HG03175 (cell line): ENCODE measurements at regions not wholly inside any gene's neighbourhood (a gene's known extent, or its start where the extent isn't known, plus 50 kb on each side); places are given as distances from the start of the nearest gene placed in this dataset.

Experiments
- ATAC-seq: cut with Tn5 transposase; IDR thresholded peaks from one replicate; pipeline ENCODE4 v1.9.1; 2021; ENCODE audit warnings: mild to moderate bottlenecking, moderate library complexity; ENCODE audit not compliant: unreplicated experiment

DNA sequence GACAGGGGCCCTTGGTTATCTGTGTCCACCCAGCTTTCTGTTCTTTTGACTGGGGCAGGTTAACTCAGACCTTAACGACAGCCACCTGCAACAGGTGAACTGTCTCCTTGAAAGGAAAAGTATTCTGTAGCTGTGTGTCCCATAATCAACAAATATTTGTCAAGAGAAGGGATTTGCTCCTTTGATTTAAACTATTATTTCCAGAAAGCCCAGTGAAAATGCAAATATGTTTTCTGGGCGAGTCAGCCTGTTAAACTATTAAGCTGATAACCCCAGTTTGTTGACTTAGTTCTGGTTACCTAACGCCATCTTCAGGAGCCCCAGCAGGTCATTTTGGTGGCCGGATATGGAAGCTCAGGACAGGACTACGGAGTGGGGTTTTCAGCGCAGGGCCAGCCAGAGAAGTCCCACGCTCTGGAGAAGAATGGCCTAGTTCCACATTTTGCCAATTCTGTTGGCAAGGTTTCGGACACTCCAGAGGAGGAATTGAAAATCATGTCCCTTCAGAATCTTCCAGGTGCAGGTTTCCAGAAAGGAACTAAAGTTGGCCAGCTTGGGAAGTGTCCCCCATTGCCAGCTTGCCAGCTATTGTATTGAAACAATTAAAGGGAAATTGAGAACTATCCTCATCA, 54.5 kb downstream of the ADRA2A start:
- ATAC-seq = no peak

DNA sequence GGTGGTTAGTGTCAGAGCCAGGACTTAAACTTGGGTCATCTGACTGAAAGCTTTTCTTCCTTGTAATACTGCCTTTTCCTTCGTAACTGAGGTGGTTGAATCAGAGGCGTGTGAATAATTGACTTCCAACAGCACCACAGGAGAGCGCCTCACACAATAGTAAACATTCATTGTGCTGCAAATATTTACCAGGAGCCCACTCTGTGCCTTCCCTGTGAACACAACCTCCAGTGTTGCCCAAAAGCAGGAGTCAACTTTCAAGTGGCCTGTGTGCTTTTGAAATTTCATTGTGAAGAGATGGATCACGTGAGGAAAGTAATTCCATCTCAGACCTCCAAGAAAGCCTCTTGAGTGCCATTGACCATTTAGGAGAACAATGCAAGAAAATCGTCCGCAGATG, 60.2 kb downstream of the ADRA2A start:
- no peak for ATAC-seq

DNA sequence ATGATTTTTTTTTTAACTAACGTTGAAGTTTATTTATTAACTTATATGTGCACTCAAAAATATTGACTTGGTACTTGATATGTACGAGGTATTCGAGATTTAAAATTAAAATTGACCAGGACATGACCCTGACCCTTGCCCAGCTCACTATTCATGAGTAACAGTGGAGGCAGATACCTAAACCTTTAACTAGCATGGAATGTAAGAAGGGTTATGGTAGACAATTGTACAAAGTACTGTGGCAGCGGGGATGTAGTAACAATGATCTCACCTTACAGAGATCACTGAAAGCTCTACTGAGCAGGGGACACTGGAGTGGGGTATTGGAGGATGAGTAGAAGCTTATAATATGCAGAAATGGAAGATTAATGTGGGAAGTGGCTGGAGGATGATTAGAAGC, 60.8 kb downstream of the ADRA2A start:
- ATAC-seq = no peak

DNA sequence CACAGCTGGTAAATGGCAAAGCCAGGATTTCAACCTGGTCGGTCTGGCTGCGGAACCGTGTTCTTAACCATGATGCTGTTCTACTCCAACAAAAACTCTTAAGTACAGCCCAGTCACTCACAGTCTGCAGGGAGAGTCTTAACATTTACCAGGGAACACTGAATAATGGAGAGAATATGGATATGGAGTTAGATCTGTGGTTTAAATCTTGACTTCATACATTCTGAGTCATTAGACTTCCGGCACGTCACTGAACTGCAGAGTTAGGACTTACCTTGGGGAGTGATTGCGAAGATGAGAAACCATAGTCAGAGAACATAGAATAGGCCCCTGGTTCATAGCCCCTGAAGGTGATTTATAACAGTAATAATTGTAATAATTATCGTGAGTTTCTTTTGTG, 61.7 kb downstream of the ADRA2A start:
- no peak for ATAC-seq

DNA sequence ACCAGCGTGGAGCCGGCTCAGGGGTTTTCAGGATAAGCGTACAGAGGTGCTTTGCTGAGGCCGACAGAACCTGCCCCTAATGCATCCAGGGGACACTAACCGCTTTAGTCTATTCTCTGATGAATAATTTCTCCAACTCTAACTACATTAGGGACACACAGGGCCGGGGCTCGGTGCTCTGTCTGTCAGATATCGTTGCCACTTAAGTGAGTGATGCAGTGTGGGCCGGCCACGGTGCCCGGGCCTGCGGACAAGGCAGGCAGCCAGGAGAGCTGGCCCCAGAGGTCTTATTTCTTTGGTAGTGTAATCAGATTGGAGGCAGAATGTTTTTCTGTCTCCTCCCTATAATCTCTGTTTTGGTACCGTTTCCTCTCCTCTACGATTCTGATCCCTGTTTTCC, 62.7 kb downstream of the ADRA2A start:
- ATAC-seq = no peak

DNA sequence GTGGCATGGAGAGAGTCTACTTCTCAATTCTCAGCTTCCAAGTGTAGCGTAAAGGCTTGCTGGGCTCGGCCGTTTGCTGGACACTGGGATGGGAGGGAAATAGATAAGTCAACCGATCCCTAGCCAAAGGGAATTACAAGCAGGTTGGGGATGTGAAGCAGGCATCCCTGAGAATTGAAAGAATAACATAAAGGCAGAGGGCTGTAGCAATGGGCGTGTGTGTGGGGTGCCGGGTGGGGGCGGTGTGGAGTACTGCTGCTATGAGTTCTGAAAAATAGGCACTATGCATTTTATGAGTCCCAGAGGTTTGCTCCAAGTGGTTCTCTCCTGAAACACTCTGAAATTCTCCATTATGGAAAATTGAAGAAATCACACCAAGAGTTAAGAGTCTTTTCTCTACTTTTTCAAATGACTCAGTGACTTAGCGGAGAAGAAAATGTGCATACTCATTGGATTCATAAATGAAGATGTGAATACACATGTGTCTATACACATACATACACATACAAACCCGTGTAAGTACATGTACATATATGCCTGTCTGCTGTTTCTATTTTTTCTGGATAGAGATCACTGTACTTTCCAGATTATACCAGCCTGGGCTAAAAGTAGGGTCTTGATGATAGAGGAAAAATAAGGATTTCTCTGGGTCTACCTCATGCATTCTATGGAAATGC, 65.4 kb downstream of the ADRA2A start:
- no peak for ATAC-seq

DNA sequence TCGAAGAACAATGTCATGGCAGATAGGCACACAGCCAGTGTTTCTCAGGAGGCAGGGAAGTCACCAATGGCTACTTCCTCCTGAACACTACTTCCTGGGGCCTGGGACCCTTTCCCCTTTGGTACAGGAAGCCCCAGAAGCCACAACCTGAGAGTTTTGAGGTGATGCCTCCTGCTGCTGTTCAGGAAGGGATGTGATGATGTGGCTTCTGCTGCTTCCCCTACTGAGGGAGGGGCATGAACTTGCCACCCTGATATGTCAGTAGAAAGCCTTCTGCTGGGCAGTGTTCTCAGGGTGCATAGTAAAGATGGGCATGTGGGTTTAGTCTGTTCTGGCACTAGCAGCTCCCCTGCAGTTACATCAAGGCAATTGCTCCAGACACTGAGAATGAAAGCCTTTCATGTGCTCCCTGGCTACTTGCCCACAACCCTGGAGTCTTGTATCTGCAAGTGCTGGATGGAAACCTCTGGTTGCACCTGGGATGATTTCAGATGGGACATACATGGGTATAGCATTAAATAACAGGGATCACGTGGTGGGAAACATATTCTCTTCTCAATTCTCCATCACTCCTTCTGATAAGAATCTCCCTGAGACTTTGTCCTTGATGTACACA, 69.3 kb downstream of the ADRA2A start:
- no peak for ATAC-seq

DNA sequence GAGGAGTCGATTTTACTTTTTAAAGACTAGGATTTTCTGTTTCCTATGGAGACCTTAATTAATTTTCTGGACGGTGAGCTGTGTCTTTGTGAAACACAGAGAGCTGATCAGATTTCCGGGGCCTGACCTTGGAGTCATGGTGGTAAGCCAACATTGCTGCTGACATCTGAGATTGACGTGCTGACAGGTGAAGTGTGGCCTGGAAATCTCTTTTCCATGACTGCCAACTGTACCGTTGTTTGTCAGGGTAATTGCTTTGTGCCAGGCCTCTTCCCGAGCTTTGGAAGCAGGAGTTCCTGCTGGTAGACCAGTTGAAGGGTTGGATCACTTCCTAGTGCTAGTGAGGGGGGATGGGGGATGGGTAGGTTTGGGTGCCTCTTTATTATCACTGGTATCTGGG, 71.2 kb downstream of the ADRA2A start:
- no peak for ATAC-seq

DNA sequence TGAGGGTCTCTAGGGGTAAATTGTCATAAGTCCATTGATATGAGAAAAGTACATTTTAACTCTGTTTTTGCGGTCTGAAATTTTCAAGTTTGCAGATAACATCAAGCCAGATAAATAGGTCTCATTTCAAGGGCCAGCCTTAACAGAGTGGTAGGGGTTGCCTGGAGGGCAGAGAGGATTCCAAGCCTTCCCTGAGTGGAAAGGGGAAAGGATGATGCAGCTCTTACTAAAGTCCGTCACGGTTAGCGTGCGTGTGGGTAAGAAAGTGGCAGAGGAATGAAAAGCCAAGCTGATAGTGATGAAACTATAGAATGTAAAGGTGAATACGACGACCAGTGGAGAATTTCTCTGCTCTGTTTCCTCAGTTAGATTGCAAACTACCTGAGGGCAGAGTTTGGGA, 71.6 kb downstream of the ADRA2A start:
- ATAC-seq = no peak

DNA sequence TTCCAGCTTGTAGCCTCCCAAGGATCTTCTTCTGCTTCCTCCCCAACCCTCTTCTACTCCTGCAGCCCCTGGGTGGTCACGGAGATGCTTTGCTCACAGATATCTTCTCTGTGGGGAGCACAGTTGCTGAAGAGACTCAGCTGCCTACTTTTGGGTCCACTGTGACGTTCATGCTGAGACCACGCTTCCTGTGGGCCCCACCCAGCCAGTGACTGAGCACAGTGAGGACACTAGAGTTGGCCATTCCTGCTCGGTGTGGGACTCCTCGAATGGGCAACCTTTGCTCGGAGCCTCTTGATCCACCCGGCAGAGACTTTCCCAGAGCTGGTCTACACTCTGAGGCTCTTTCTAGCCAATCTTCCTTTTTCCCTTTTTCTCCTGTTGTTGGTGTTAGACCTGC, 73.9 kb downstream of the ADRA2A start:
- no peak for ATAC-seq

DNA sequence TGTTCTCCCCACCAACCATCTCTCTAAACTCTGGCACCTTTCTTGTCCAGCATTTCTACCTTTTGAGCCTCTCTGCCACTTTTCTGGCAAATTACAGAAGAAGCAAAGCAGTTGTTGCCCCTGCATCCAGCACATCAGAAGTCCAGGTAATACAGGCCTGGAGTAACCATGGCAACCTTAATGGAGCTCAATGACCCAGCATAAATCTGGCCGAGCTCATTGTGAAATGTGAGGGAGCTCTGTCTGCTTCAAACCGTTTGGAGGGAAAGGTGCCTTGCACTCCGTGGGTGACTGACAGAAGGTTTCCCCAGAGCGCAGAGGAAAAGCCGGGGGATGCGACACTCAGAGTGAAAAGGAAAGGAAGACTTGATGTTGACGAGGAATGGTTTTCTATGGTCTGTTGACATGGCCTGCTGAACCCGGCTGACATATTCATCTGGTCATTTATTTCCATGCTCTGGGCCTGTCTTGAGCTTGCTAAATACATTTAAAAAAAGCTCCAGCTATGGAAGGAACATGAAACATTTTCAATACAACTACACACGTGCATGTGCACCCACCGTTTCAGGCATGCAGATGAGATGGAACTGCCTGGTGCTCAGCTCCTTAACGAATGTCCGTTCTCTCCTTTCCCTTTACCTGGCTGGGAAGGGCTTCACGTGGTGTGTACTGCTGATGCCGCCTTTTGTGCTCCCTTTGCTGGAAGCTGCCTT, 74.9 kb downstream of the ADRA2A start:
- ATAC-seq = no peak

DNA sequence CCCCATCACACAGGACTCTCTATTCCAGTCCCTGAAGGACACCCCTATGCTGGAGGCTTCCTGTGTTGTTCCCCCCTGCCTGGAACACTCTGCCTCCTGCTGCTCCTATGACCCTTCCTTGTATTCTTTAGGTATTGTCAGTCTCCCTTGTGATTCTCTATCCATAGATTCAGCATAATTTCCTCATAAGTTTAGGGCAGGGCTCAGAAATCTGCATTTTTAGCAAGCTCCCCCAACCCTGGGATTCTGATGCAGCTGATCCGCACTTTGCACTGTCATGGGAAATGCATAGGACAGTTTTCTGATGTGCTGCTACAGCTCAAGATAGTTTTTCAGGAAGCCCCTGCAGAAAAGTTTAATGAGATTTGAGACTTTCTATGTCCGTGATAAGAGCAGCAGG, 79.9 kb downstream of the ADRA2A start:
- no peak for ATAC-seq

DNA sequence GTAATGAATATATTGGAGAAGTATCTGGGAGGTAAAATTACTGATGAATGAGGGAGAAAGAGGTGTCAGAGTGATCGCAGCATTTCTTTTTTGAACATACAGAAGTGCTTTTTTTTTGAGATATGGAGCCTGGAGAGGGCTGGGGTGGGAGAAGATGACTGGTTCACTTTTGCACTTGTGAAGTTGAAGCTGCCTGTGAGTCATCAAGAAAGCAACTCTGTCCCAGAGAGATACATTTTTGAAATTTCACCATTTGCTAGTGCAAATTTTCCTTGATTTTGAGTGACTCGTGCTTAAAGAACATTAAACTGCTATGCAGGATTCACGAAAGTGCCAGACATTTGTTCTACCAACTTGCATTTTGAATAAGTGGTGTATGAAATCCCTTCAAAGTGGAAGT, 81.8 kb downstream of the ADRA2A start:
- no peak for ATAC-seq

DNA sequence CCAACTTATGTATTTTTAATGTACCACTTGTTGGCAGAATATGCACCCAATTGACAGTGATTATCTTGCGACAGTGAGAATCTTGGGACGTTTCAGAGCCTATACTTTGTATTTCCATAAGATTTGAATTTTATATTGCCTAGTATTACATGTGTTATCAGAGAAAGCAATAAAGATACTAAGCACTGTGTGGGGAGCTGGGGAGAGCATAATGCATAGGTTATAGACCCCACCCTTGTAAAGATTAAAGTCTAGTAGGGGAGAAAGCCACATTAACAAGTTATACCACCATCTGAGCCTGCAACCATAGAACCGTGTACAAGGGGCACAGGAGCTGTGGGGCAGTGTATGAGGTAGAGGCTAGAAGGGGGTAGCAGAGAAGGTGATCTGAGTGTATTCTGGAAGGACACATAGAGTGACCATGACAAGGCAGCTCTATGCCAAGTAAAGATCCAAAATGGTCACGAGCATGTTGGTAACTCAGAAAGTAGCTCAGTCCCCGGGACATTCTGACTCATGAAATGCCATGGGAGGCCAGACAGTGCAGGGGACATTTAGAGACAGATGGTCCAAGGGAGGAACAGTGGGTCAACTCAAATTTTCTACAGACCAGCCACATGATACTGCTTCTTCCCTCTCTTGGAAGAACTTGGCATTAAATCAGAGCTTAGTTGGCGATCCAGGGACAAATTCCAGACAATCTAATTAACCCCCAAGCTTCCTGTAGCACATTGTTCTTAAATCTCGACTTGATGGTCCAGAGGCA, 84.5 kb downstream of the ADRA2A start:
- ATAC-seq = no peak

DNA sequence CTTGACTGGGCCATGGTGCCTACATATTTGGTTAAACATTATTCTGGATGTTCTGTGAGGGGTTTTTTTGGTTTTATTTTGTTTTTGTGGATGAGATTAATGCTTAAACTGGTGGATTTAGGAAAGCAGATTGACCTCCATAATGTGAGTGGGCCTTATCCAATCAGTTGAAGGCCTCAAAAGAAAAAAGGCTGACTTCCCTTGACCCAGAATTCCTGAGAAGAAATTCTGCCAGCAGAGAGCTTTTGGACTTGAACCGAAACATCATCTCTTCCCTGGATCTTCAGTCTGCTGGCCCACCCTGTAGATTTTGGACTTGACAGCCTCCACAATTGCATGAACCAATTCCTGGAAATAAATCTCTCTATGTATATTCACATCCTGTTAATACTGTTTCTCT, 94.4 kb downstream of the ADRA2A start:
- ATAC-seq = no peak

DNA sequence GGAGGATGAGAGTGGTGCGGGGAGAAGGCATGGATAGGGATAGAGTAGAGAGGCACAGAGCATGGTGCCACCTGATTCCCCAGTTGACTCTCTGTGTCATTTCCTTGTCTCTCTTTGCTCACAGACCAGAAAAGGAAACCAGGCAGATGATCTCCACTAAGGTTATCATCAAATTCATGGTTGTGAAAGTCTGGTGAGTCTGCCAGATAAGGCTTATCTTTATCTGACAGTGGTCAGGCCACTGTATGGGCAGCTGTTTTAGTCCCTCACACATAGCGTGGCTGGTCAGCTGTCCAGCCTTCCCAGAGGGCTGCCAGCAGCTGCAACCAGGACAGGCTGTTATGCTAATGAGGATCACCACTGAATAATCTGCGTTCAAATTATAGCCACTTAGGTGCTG, 99.0 kb downstream of the ADRA2A start:
- no peak for ATAC-seq

DNA sequence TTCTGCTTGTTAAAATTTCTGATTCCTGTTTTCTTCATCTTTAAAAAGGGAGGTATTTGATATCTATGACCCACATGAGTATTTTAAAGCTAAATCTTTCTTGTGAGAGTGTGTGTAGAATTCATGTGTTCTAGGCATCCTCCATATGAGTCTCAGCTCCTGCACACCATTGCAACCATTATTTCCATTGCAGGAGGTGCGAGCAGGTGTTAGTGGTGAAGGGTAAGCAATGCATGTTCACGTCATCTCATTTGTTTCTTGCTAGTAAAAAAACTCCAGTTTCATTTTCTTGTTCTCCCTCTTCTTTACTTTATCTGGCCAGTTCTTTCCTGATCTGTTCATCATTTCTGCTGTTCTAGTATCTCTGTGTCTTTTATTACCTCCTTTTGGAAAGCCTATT, 100.5 kb downstream of the ADRA2A start:
- ATAC-seq = no peak

DNA sequence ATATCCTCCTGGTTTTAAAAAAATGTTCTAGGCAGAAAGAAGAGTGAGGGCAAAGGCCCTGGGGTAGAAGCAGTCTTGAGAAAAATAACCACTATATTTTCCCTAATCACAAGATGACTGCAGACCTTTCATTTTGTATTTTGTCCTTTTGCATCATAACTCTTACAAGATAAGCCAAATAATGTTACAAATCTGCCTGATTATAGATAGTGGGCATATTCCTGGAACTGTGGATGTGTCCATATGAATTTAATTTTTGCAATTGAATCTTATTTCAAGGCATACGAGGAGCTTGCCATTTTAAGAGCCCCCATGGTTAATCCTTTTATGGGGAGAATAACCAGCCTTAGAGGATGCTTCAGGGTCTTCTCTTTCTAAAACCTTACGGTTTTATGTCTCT, 102.7 kb downstream of the ADRA2A start:
- no peak for ATAC-seq

DNA sequence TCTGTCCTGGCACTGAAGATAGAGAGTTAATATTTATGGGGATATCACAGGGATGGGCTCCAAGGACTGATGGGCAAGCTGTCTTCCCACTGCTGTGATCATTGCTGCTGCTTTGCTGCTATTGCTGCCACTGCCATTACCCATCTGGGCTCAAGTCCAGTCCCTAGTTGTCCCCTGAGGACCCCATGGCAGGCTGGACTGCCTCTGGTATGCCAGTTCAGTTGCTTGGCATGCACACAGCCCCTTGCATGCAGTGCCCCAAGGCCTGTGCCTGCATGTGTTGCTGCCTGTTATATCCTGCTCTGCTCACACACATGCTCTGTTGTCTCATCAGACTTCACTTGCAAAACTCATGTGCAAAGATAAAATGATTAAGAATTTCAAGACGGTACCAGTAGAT, 109.5 kb downstream of the ADRA2A start:
- no peak for ATAC-seq

DNA sequence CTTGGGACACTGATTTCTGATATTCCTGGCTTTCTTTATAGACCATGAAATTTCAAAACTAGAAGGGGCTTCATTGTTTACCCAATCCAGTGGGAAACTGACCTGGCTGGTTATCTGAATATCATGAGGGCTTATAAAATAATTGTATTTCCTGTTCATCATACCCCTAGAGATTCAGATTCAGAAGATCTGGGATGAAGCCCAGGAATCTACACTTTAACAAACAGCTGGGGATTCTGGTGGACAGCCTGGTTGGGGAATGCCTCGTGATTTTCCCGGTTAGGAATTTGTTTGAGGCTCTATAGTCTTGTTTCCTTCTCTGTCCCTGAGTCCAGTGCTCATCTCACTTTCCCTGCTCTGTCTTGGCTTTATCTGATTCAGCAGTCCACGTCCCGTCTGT, 110.3 kb downstream of the ADRA2A start:
- ATAC-seq = no peak

DNA sequence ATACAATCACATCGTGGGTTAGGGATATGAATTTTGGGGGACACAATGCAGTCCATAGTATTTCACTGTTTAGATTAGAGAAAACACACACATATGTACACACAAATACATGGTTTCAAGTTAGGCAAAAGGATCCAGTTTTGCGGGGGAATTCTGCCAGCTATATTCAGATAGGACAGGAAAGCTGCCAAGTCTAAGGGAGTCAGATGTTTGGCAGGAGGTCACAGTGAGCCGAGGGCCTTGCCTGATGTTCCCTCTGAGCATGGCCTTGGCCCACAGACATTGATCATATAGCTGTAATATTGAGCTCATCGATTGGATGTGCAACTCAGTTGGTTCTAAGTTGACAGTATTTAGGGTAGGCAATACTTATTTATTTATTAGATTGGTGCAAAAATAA, 122.8 kb downstream of the ADRA2A start:
- ATAC-seq = no peak
